HG02870 (cell line): ENCODE measurements at regions not wholly inside any gene's neighbourhood (a gene's known extent, or its start where the extent isn't known, plus 50 kb on each side); places are given as distances from the start of the nearest gene placed in this dataset.
"Not testable (repeated sequence)": the region's sequence is repeated elsewhere in the genome, so short reads cannot be mapped to it uniquely, and the experiment has no call there.

Experiments used
- ATAC-seq: cut with Tn5 transposase; IDR thresholded peaks from one replicate; pipeline ENCODE4 v1.9.1; 2021; ENCODE audit warnings: mild to moderate bottlenecking, moderate library complexity; ENCODE audit not compliant: unreplicated experiment

- no peak for ATAC-seq
Observed at GRCh38 chr13:97855570-97856303, 97.7 kb upstream of the IPO5 start.

GRCh38 chr13:97856304-97856675, 97.2 kb upstream of the IPO5 start:
- ATAC-seq = no peak

GRCh38 chr13:97858161-97858560, 95.3 kb upstream of the IPO5 start:
- no peak for ATAC-seq

GRCh38 chr13:97866346-97866745, 87.1 kb upstream of the IPO5 start:
- no peak for ATAC-seq

- no peak for ATAC-seq
Observed at GRCh38 chr13:97866751-97867150, 86.7 kb upstream of the IPO5 start.

GRCh38 chr13:97873398-97873797, 80.1 kb upstream of the IPO5 start:
- ATAC-seq = no peak

- ATAC-seq = no peak
Observed at GRCh38 chr13:97875218-97875617, 78.3 kb upstream of the IPO5 start.

GRCh38 chr13:97875911-97876310, 77.6 kb upstream of the IPO5 start:
- ATAC-seq = no peak

- ATAC-seq = no peak
Observed at GRCh38 chr13:97878431-97879375, 74.8 kb upstream of the IPO5 start.

- ATAC-seq = no peak
Observed at GRCh38 chr13:97879646-97880310, 73.7 kb upstream of the IPO5 start.

GRCh38 chr13:97880311-97880675, 73.2 kb upstream of the IPO5 start:
- ATAC-seq = no peak

GRCh38 chr13:97881556-97881955, 71.9 kb upstream of the IPO5 start:
- ATAC-seq = no peak

GRCh38 chr13:97883396-97883795, 70.1 kb upstream of the IPO5 start:
- ATAC-seq = no peak

- ATAC-seq = no peak
Observed at GRCh38 chr13:97884707-97885468, 68.6 kb upstream of the IPO5 start.

GRCh38 chr13:97885641-97886040, 67.8 kb upstream of the IPO5 start:
- ATAC-seq = no peak

GRCh38 chr13:97889803-97890202, 63.7 kb upstream of the IPO5 start:
- no peak for ATAC-seq

- ATAC-seq = no peak
Observed at GRCh38 chr13:97890573-97890972, 62.9 kb upstream of the IPO5 start.

- ATAC-seq = not testable (repeated sequence)
Observed at GRCh38 chr13:97891964-97892363, 61.5 kb upstream of the IPO5 start.

- no peak for ATAC-seq
Observed at GRCh38 chr13:97892717-97893116, 60.8 kb upstream of the IPO5 start.

GRCh38 chr13:97895383-97895782, 58.1 kb upstream of the IPO5 start:
- no peak for ATAC-seq

- ATAC-seq = no peak
Observed at GRCh38 chr13:97896446-97896845, 57.0 kb upstream of the IPO5 start.
